Neural cell (in vitro differentiated cells): ENCODE measurements at regions not wholly inside any gene's neighbourhood (a gene's known extent, or its start where the extent isn't known, plus 50 kb on each side); places are given as distances from the start of the nearest gene placed in this dataset.

Experiments
- CTCF ChIP-seq: fragments of 450-650 bp; IDR thresholded peaks from 2 replicates; pipeline ENCODE4 v1.5.1; 2014; ENCODE audit warnings: antibody characterized with exemption, mild to moderate bottlenecking, moderate library complexity; ENCODE audit not compliant: poor library complexity, severe bottlenecking
- EP300 ChIP-seq: fragments of 450-650 bp; conservative IDR thresholded peaks from 2 replicates; pipeline ENCODE4 v1.6.1; 2014; ENCODE audit warnings: antibody characterized with exemption, mild to moderate bottlenecking, moderate library complexity; ENCODE audit not compliant: poor library complexity, severe bottlenecking
- EZH2 ChIP-seq: fragments of 200-600, 300-800 bp; shearing (Covaris generic), sonication (generic); IDR thresholded peaks from 2 replicates; pipeline ENCODE4 v1.6.1; 2014; ENCODE audit warnings: antibody characterized with exemption, low read length, borderline replicate concordance, mild to moderate bottlenecking; ENCODE audit not compliant: insufficient read depth, poor library complexity, severe bottlenecking
- POLR2AphosphoS5 ChIP-seq: IDR thresholded peaks from 2 replicates; pipeline ENCODE4 v1.6.1; 2012
- RAD21 ChIP-seq: fragments of 450-650 bp; conservative IDR thresholded peaks from 2 replicates; pipeline ENCODE4 v1.6.1; 2014; ENCODE audit warnings: antibody characterized with exemption, mild to moderate bottlenecking, moderate library complexity
- TAF1 ChIP-seq: IDR thresholded peaks from 2 replicates; pipeline ENCODE4 v1.6.1; 2012; ENCODE audit warnings: low read depth

- no peak for TF ChIP-seq TAF1
- no peak for TF ChIP-seq CTCF
- no peak for TF ChIP-seq EZH2
- TF ChIP-seq POLR2AphosphoS5: no peak
- TF ChIP-seq RAD21: no peak
- TF ChIP-seq EP300: no peak
Observed at GRCh38 chr10:36676756-36677430, 448.5 kb upstream of the ANKRD30A start.
